ENCODE measurements at regions not wholly inside any gene's neighbourhood (a gene's known extent, or its start where the extent isn't known, plus 50 kb on each side); places are given as distances from the start of the nearest gene placed in this dataset.

DNA sequence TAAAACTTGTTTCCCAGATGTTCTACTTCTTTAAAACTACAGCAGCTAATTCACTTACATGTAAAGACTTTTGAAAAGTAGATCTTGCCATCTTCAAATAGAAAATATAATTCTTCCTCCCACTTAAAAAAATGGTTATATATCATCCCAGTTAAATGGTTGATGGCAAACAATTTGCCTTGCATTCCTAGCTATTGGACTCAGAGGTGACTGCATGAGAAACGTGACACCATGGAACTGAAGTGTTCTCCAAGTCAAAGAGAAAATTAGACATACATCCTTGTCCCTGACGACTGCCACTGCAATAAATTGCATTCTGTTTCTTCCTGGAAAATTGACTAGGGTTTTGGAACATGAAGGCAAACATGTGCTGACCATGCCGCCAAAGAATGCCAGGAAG, 95.0 kb upstream of the POM121L12 start:
- DNase-seq (ENCODE audit: low read depth in 1 of 2, low spot score in 2 of 2), result no peak
- no peak for FAIRE-seq
- Histone ChIP-seq H2BK15ac (ENCODE audit: low read length) (no peak overlapping the region), H3K18ac (ENCODE audit: extremely low read depth, low read length) (no peak overlapping the region), H3K79me1 (ENCODE audit: low read depth, low read length) (no peaks in the 10 kb centered on the region), H3K79me2 (ENCODE audit: control insufficient read depth in 1 of 2, insufficient read depth in 2 of 2, low read length in 2 of 2) (no peaks in the 10 kb centered on the region), H3K9ac (replicated peaks in 1 of 4; ENCODE audit: extremely low read depth in 1 of 4, low read depth in 3 of 4, low read length in 3 of 4) (no peak overlapping the region), H3K36me3 (ENCODE audit: control insufficient read depth in 2 of 4, insufficient read depth in 4 of 4, low read length in 3 of 4) (no peaks in the 10 kb centered on the region), H4K20me1 (replicated peaks in 1 of 2; ENCODE audit: control insufficient read depth in 1 of 2, insufficient read depth in 2 of 2, low read length in 2 of 2) (no peaks in the 10 kb centered on the region), H4K5ac (ENCODE audit: insufficient read length, low read depth, low read length) (no peak overlapping the region), H2AFZ (ENCODE audit: low read length) (no peak overlapping the region), H3K9me3 (ENCODE audit: insufficient read depth in 2 of 2, low read depth in 1 of 2, low read length in 1 of 2) (no peaks in the 10 kb centered on the region), H3K4me1 (replicated peaks in 1 of 4; ENCODE audit: control insufficient read depth in 3 of 4, insufficient read depth in 4 of 4, low read length in 3 of 4) (no peaks in the 10 kb centered on the region; a peak in 1 of 7 replicates), H3K56ac (replicated peaks; ENCODE audit: insufficient read length, low read depth, low read length) (no peak overlapping the region), H3K23me2 (ENCODE audit: low read depth, low read length) (no peaks in the 10 kb centered on the region), H2BK12ac (ENCODE audit: low read depth, low read length) (no peak overlapping the region), H2BK20ac (ENCODE audit: low read length) (no peak overlapping the region), H3K4ac (replicated peaks; ENCODE audit: insufficient read length, low read depth, low read length) (no peak overlapping the region), H2BK5ac (ENCODE audit: low read depth, low read length) (no peak overlapping the region), H2AK5ac (ENCODE audit: low read depth, low read length) (no peak overlapping the region), H3K23ac (ENCODE audit: insufficient read length) (no peak overlapping the region), H2BK120ac (replicated peaks; ENCODE audit: low read depth, low read length) (no peak overlapping the region), H3K14ac (ENCODE audit: insufficient read length) (no peak overlapping the region), H3K4me2 (ENCODE audit: insufficient read depth in 1 of 2, low read depth in 2 of 2, low read length in 2 of 2) (no peak overlapping the region), H3K4me3 (ENCODE audit: extremely low read depth in 1 of 4, insufficient read depth in 2 of 4, low read depth in 3 of 4, low read length in 4 of 4) (no peak overlapping the region), H3K27ac (ENCODE audit: low read depth, low read length) (no peak overlapping the region), H3K27me3 (replicated peaks in 1 of 4; ENCODE audit: control insufficient read depth in 3 of 4, extremely low read depth in 1 of 4, insufficient read depth in 3 of 4, low read length in 3 of 4) (no peaks in the 10 kb centered on the region), H4K91ac (replicated peaks; ENCODE audit: insufficient read length, low read length) (no peak overlapping the region), H4K8ac (ENCODE audit: extremely low read depth, insufficient read depth, low read length) (no peak overlapping the region)
- WGBS, 2 experiments (ENCODE audit: extremely low coverage in 1 of 2, insufficient coverage in 1 of 2, insufficient read length in 1 of 2, insufficient replicate concordance in 2 of 2, low coverage in 1 of 2, low lambda C conversion rate in 2 of 2, missing lambda C conversion rate in 1 of 2), result 94% methylated on average over 3 of the region's 3 CpGs; no CpG with 5 or more reads in 1 of the 2 experiments
- ChIA-PET CTCF (ENCODE audit: partially characterized antibody) (no interaction called here), POLR2A (ENCODE audit: partially characterized antibody) (no interaction called here)
- TF ChIP-seq SAP30 (IDR thresholded peaks at IDR 0.05; ENCODE audit: insufficient read depth, insufficient replicate concordance, low read length) (no peak), CREB1 (IDR thresholded peaks at IDR 0.05) (no peak), ZNF274 (IDR thresholded peaks at IDR 0.05; ENCODE audit: borderline replicate concordance, extremely low read depth, low read length) (no peak), TEAD4 (IDR thresholded peaks at IDR 0.05; ENCODE audit: low read depth, low read length) (no peak), POU5F1 (IDR thresholded peaks at IDR 0.05; ENCODE audit: low read depth, low read length) (no peak), TCF12 (IDR thresholded peaks at IDR 0.05; ENCODE audit: low read depth, low read length) (no peak), RXRA (IDR thresholded peaks at IDR 0.05; ENCODE audit: insufficient read depth, low read depth, low read length) (no peak), NRF1 (IDR thresholded peaks at IDR 0.05; ENCODE audit: low read depth, low read length) (no peak), RBBP5 (IDR thresholded peaks at IDR 0.05; ENCODE audit: borderline replicate concordance, low read depth, low read length) (no peak), GABPA (IDR thresholded peaks at IDR 0.05; ENCODE audit: borderline replicate concordance, insufficient read depth, low read length) (no peak), SUZ12 (IDR thresholded peaks at IDR 0.05; ENCODE audit: low read length) (no peak)
- TF ChIP-seq, protein P1, sequence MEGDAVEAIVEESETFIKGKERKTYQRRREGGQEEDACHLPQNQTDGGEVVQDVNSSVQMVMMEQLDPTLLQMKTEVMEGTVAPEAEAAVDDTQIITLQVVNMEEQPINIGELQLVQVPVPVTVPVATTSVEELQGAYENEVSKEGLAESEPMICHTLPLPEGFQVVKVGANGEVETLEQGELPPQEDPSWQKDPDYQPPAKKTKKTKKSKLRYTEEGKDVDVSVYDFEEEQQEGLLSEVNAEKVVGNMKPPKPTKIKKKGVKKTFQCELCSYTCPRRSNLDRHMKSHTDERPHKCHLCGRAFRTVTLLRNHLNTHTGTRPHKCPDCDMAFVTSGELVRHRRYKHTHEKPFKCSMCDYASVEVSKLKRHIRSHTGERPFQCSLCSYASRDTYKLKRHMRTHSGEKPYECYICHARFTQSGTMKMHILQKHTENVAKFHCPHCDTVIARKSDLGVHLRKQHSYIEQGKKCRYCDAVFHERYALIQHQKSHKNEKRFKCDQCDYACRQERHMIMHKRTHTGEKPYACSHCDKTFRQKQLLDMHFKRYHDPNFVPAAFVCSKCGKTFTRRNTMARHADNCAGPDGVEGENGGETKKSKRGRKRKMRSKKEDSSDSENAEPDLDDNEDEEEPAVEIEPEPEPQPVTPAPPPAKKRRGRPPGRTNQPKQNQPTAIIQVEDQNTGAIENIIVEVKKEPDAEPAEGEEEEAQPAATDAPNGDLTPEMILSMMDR (IDR thresholded peaks at IDR 0.05; ENCODE audit: control extremely low read depth in 1 of 3, insufficient read depth in 1 of 3, low read depth in 1 of 3, low read length in 3 of 3), result no peak

Data from H1 (cell line).